ENCODE measurements at regions not wholly inside any gene's neighbourhood (a gene's known extent, or its start where the extent isn't known, plus 50 kb on each side); places are given as distances from the start of the nearest gene placed in this dataset.

DNA sequence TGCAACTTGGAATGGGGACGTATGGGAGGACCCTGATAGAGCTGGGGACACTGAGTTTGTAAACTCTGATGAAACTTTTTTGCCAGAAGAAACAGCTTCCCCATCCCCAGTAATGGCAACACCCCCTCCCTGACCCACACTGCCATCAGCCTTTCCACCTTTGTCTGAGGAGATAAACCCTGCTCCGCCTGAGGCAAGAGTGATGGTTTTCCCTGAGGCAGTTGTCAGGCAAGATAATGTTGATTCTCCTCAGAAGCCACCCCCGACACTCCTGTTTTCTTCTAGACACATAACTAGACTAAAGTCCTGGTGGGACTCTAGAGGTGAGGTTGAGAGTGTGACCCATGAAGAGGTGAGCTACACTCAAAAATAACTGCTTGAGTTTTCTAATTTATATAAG, 71.9 kb upstream of the STK26 start:
- DNase-seq (ENCODE audit: low read depth, low spot score) (no peak), FAIRE-seq (no peak)
- dilution Hi-C loops (cut with MboI; ENCODE audit: extremely low pct_ligation_motif_present, low sequenced_read_pairs) = no loop called here
- H3K4me3 ChIP-seq (replicated peaks in 1 of 3; ENCODE audit: insufficient read depth in 1 of 3, low read depth in 1 of 3, low read length in 3 of 3) = no peak overlapping the region
- no peaks in the 10 kb centered on the region for H3K9me3 ChIP-seq (replicated peaks; ENCODE audit: control insufficient read depth, insufficient read depth, low read length)
- H3K9ac ChIP-seq (replicated peaks; ENCODE audit: extremely low read depth, insufficient read depth, low read length) = no peak overlapping the region
- no peak overlapping the region for H3K4me2 ChIP-seq (ENCODE audit: insufficient read depth, low read length)
- H3K27me3 ChIP-seq (ENCODE audit: control insufficient read depth in 2 of 2, insufficient read depth in 2 of 2, low read length in 2 of 2) = no peaks in the 10 kb centered on the region
- CTCF ChIA-PET = no interaction called here
- POLR2A ChIA-PET = no interaction called here
- H4K20me1 ChIP-seq (replicated peaks; ENCODE audit: control insufficient read depth, extremely low read depth, insufficient read depth, low read length) = no peaks in the 10 kb centered on the region
- no TSS peak for BruUV-seq (replicated peaks)
- H3K4me1 ChIP-seq (ENCODE audit: control insufficient read depth, extremely low read depth, insufficient read depth, low read length) = no peaks in the 10 kb centered on the region
- H3K27ac ChIP-seq (ENCODE audit: insufficient read depth, low read depth, low read length) = no peak overlapping the region
- TF ChIP-seq FOS (IDR thresholded peaks at IDR 0.05; ENCODE audit: borderline replicate concordance, insufficient read depth, low read length) = no peak
- TF ChIP-seq POLR2AphosphoS5 (IDR thresholded peaks at IDR 0.05; ENCODE audit: insufficient read depth, low read depth, low read length) = no peak
- no peak for TF ChIP-seq EZH2 (IDR thresholded peaks at IDR 0.05; ENCODE audit: borderline replicate concordance, low read depth, low read length, severe bottlenecking)
- TF ChIP-seq, protein P1, sequence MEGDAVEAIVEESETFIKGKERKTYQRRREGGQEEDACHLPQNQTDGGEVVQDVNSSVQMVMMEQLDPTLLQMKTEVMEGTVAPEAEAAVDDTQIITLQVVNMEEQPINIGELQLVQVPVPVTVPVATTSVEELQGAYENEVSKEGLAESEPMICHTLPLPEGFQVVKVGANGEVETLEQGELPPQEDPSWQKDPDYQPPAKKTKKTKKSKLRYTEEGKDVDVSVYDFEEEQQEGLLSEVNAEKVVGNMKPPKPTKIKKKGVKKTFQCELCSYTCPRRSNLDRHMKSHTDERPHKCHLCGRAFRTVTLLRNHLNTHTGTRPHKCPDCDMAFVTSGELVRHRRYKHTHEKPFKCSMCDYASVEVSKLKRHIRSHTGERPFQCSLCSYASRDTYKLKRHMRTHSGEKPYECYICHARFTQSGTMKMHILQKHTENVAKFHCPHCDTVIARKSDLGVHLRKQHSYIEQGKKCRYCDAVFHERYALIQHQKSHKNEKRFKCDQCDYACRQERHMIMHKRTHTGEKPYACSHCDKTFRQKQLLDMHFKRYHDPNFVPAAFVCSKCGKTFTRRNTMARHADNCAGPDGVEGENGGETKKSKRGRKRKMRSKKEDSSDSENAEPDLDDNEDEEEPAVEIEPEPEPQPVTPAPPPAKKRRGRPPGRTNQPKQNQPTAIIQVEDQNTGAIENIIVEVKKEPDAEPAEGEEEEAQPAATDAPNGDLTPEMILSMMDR (IDR thresholded peaks at IDR 0.05; ENCODE audit: extremely low read depth in 1 of 2, insufficient read depth in 1 of 2, low read depth in 1 of 2, low read length in 2 of 2) = no peak
- TF ChIP-seq MYC (IDR thresholded peaks at IDR 0.05; ENCODE audit: low read depth, low read length) = no peak
- no peak for TF ChIP-seq POLR2A (IDR thresholded peaks at IDR 0.05; ENCODE audit: low read depth, low read length)
- TF ChIP-seq GATA2 (IDR thresholded peaks at IDR 0.05; ENCODE audit: insufficient read depth, insufficient read length, low read depth, low read length) = no peak
- no peak for TF ChIP-seq JUN (IDR thresholded peaks at IDR 0.05; ENCODE audit: borderline replicate concordance, insufficient read depth, insufficient read length, low read depth)
- TF ChIP-seq, protein P2, sequence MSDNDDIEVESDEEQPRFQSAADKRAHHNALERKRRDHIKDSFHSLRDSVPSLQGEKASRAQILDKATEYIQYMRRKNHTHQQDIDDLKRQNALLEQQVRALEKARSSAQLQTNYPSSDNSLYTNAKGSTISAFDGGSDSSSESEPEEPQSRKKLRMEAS (IDR thresholded peaks at IDR 0.05; ENCODE audit: insufficient read depth, insufficient read length) = no peak
- no peak overlapping the region for H2AFZ ChIP-seq (ENCODE audit: low read depth, low read length)
- H3K9me1 ChIP-seq (replicated peaks; ENCODE audit: control insufficient read depth, extremely low read depth, insufficient read depth, low read length) = no peaks in the 10 kb centered on the region
- H3K36me3 ChIP-seq (ENCODE audit: control insufficient read depth in 2 of 2, extremely low read depth in 1 of 2, insufficient read depth in 2 of 2, low read length in 2 of 2) = no peaks in the 10 kb centered on the region
- H3K79me2 ChIP-seq (ENCODE audit: control insufficient read depth, insufficient read depth, low read length) = no peaks in the 10 kb centered on the region
- intact Hi-C loops (cut with micrococcal nuclease) = no loop called here

All from endothelial cell of umbilical vein (primary cell).